ENCODE measurements at regions not wholly inside any gene's neighbourhood (a gene's known extent, or its start where the extent isn't known, plus 50 kb on each side); places are given as distances from the start of the nearest gene placed in this dataset.

DNA sequence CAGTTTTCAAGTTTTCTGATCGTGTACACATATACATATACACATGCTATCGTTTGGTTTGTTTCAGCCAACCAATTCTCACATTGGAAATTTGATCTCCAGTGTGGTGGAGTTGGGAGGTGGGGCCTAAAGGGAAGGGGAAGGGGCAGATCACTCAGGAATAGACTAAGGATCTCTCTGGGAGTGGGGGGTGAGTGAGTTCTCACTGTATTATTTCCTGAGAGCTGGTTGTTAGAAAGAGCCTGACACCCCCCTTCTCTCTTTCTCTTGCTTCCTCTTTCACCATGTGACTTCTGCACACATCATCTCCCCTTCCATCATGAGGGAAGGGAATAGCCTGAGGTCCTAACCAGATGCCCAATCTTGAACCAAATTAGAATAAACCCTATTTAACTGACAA is 551.7 kb downstream of the MAT2B start:
- CTCF ChIA-PET: no interaction called here
- H3K4me1 Mint-ChIP-seq: no peaks in the 10 kb centered on the region
- DNase-seq: no peak
- no peaks in the 10 kb centered on the region for H3K36me3 Mint-ChIP-seq (ENCODE audit: low read depth)
- H3K9me3 Mint-ChIP-seq (ENCODE audit: low read depth): no peaks in the 10 kb centered on the region
- POLR2A ChIA-PET: no interaction called here
- no peaks in the 10 kb centered on the region for H3K27me3 Mint-ChIP-seq
- H3K27ac Mint-ChIP-seq: no peak overlapping the region
- intact Hi-C loops (cut with DNase I, micrococcal nuclease): no loop called here
- no peak for ATAC-seq
- no peak overlapping the region for H3K4me3 Mint-ChIP-seq

DNA sequence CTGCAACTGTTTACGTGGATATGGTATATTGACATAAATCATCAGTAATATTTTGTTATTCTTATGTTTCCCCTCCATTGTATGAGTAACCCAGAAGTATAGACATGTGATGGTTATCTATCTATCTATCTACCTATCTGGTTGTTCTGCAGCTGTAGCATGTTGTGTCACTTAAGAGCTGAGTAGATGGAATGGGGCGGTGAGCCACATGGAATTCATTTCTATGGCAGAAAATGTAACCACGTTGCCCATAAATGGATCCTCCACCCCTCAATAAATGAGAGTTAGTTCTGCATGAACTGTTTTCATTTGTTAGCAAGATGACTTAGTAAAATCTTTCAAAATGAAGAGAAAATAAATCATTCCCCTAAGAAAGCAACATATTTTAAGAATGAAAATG is 553.2 kb downstream of the MAT2B start:
- ChIA-PET CTCF (no interaction called here), POLR2A (no interaction called here)
- Mint-ChIP-seq H3K27me3 (no peaks in the 10 kb centered on the region), H3K27ac (no peak overlapping the region), H3K36me3 (ENCODE audit: low read depth) (no peaks in the 10 kb centered on the region), H3K4me3 (no peak overlapping the region), H3K9me3 (ENCODE audit: low read depth) (no peaks in the 10 kb centered on the region), H3K4me1 (no peaks in the 10 kb centered on the region)
- intact Hi-C loops (cut with DNase I, micrococcal nuclease): no loop called here
- DNase-seq: no peak
- ATAC-seq: no peak

DNA sequence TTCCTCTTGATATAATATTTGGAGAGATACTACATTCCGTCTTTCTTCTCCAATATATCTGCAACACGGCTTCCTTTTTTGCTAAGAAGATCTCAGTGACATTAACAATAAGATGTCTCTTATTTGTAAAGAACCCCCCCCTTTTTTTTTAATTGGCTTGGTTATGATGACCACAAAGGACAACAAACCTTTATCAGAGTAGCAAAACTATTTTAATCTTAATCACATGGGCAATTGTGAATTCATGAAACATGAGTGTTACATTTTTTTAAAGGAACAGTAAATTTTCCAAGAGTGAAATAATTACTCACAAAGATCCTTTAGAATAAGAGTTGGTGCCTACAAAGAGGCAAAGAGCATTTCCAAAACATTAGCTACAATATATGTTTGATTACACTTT is 554.1 kb downstream of the MAT2B start:
- H3K4me1 Mint-ChIP-seq: no peaks in the 10 kb centered on the region
- H3K4me3 Mint-ChIP-seq: no peak overlapping the region
- ChIA-PET CTCF (no interaction called here), POLR2A (no interaction called here)
- ATAC-seq: no peak
- no peaks in the 10 kb centered on the region for H3K27me3 Mint-ChIP-seq
- no peak for DNase-seq
- no peaks in the 10 kb centered on the region for H3K36me3 Mint-ChIP-seq (ENCODE audit: low read depth)
- intact Hi-C loops (cut with DNase I, micrococcal nuclease): no loop called here
- no peak overlapping the region for H3K27ac Mint-ChIP-seq
- no peaks in the 10 kb centered on the region for H3K9me3 Mint-ChIP-seq (ENCODE audit: low read depth)

DNA sequence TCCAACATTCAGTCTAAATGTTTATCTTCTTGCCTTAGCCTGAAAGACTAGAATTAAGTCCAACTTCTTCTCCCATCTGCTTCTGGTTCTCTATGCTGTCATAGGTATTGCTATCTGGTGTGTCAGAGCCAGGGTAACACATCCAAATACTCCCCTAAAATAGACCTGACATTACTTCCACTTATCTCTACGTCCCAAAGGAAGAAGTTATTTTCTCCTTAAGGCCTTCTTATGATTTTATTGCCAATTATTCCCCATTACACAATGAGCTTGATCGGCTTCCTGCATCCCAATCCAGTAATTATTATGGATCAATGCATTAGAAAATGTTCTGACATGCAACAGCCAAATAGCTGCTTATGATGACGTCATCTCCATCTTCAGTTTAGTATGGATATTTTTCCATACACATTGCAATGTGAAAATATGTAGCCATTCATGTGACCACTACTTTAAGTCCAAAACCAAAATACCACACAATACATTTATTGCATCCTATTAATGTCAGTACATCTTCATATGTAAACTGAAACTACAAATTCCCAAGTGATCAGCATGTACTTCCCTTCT is 555.5 kb downstream of the MAT2B start:
- no peaks in the 10 kb centered on the region for H3K36me3 Mint-ChIP-seq (ENCODE audit: low read depth)
- ATAC-seq (no peak), DNase-seq (no peak)
- H3K27ac Mint-ChIP-seq: no peak overlapping the region
- no peaks in the 10 kb centered on the region for H3K9me3 Mint-ChIP-seq (ENCODE audit: low read depth)
- no peaks in the 10 kb centered on the region for H3K4me1 Mint-ChIP-seq
- intact Hi-C loops (cut with DNase I, micrococcal nuclease): no loop called here
- ChIA-PET POLR2A (no interaction called here), CTCF (interaction anchor here (0.6 kb wide), 1 partner anchor 125 kb away, joined by 3 read pairs; no protein-coding TSS in a partner anchor)
- no peaks in the 10 kb centered on the region for H3K27me3 Mint-ChIP-seq
- H3K4me3 Mint-ChIP-seq: no peak overlapping the region

DNA sequence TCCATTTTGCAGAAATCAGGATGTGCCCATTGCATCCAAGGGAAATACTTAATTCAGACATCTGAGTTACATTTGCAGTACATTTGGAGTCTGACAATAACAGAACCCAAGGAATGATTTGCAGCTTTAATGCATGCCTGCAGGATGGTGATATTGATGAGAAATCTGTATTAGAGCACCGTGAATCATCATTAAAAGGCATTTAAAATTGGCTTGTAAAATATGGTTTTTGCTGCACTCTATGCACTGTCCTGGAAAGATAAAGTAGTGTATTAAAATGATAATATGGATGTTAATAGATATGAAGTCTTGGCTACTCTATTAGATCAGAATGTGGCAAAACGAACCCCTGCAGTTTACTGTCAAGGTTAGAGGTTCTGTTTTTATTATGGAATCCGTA is 556.9 kb downstream of the MAT2B start:
- Mint-ChIP-seq H3K36me3 (ENCODE audit: low read depth) (no peaks in the 10 kb centered on the region), H3K4me1 (no peaks in the 10 kb centered on the region), H3K9me3 (ENCODE audit: low read depth) (no peaks in the 10 kb centered on the region), H3K4me3 (no peak overlapping the region), H3K27me3 (no peaks in the 10 kb centered on the region), H3K27ac (no peak overlapping the region)
- ChIA-PET CTCF (interaction anchor here (0.7 kb wide), 1 partner anchor 498 kb away, joined by 3 read pairs; no protein-coding TSS in a partner anchor), POLR2A (no interaction called here)
- DNase-seq (no peak), ATAC-seq (no peak)
- intact Hi-C loops (cut with DNase I, micrococcal nuclease): no loop called here

DNA sequence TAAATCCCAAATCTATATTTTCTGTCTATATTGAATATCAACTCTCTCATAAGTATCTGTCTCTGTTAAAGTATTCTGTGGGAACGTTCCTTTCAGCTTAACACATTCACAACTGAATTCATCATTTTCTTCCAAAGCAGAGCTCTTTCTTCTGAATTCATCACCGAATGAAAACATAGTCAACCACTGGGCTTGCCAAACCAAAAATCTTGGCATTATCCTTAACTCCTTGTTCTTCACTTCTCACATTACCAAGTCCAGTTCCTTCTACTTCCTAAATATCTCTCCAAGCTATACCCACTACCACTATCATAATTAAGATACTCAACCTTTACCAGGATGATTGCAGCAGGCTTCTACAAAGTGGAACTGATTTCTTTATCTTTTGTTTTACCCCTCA is 559.8 kb downstream of the MAT2B start:
- ATAC-seq (no peak), DNase-seq (no peak)
- Mint-ChIP-seq H3K9me3 (ENCODE audit: low read depth) (no peaks in the 10 kb centered on the region), H3K4me1 (no peaks in the 10 kb centered on the region), H3K27me3 (no peaks in the 10 kb centered on the region), H3K36me3 (ENCODE audit: low read depth) (no peaks in the 10 kb centered on the region), H3K27ac (no peak overlapping the region), H3K4me3 (no peak overlapping the region)
- intact Hi-C loops (cut with DNase I, micrococcal nuclease): no loop called here
- ChIA-PET CTCF (no interaction called here), POLR2A (no interaction called here)

DNA sequence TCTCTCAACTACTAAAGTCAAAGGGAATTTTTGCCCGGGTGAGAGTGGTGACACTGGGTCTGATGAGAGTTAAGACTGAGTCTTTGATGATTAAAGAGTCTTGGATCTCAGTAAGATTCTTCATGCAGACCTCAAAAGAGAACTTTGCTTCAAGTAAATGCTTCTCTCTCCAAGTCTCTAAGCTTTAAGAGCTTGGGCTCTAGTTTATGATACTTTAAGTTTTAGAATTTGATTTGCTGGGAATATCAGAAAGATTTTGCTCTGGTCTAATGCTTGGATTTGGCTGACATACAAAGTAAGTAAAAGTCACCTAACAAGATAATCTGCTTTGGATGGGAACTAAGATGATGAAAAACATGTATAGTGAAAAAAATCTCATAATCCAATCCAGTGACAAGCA is 566.3 kb downstream of the MAT2B start:
- CTCF ChIA-PET: no interaction called here
- intact Hi-C loops (cut with DNase I, micrococcal nuclease): no loop called here
- Mint-ChIP-seq H3K9me3 (ENCODE audit: low read depth) (no peaks in the 10 kb centered on the region), H3K36me3 (ENCODE audit: low read depth) (no peaks in the 10 kb centered on the region), H3K27me3 (no peaks in the 10 kb centered on the region), H3K27ac (no peak overlapping the region), H3K4me1 (no peaks in the 10 kb centered on the region), H3K4me3 (no peak overlapping the region)
- ATAC-seq (no peak), DNase-seq (no peak)
- POLR2A ChIA-PET: no interaction called here

DNA sequence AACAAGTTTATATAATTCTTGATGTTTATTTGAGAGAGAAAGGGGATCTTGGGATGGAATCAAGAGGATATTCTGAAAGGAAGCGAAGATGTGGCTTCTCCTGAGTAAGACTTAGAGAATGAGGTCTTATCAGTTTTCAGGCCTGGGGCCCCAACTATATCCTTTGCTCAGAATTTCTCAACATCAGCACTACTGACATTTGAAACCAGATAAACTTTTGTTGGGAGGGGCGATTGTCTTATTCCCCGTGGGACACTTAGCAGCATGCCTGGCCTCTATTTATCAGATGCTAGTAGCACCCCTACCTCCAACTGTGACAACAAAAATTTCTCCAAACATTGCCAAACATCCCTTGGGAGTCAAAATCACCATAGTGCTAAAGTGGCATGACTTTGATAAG is 567.7 kb downstream of the MAT2B start:
- Mint-ChIP-seq H3K27me3 (no peaks in the 10 kb centered on the region), H3K4me3 (no peak overlapping the region), H3K9me3 (ENCODE audit: low read depth) (no peaks in the 10 kb centered on the region), H3K4me1 (no peaks in the 10 kb centered on the region), H3K36me3 (ENCODE audit: low read depth) (no peaks in the 10 kb centered on the region), H3K27ac (no peak overlapping the region)
- ATAC-seq (no peak), DNase-seq (no peak)
- intact Hi-C loops (cut with DNase I, micrococcal nuclease): no loop called here
- POLR2A ChIA-PET: no interaction called here
- CTCF ChIA-PET: no interaction called here

DNA sequence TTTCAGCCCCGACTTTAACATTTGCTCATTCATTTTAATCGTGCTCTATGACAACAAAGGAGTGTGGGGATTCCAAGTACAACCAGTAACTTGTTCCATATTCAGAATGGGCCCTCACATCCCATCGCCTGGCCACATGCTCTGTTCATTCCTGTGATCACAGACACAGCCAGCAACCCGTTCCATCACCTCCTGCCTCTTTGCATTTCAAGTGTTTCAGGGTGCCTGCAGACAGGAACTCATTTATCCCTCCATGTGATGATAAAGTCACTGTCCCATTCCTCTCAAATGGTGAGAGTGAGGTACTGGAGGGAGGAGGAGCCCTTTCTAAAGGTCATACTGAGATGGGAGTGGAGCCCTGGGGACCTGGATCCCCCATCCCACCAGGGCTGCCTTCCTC is 571.1 kb downstream of the MAT2B start:
- no peak for ATAC-seq
- Mint-ChIP-seq H3K9me3 (ENCODE audit: low read depth) (peaks cover 5% of the 10 kb centered on the region), H3K4me1 (no peaks in the 10 kb centered on the region), H3K4me3 (no peak overlapping the region), H3K36me3 (ENCODE audit: low read depth) (no peaks in the 10 kb centered on the region), H3K27me3 (no peaks in the 10 kb centered on the region), H3K27ac (no peak overlapping the region)
- POLR2A ChIA-PET: no interaction called here
- intact Hi-C loops (cut with DNase I, micrococcal nuclease): no loop called here
- no peak for DNase-seq
- CTCF ChIA-PET: no interaction called here

DNA sequence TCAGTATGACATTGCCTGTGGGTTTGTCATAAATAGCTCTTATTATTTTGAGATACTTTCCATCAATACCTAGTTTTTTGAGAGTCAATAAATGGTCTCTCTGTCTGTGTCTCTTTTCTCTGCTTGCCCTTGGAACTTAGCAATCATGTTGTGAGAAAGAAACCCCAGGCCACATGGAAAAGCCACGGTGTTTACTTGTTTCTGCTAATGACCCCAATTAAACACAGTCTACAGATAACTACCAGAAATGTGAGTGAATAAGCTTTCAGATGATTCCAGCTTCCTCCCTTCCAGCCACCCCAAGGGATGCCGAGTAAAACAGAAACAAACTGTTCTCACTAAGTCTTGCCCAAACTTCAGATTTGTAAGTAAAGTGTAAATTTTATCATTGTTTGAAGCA is 584.9 kb downstream of the MAT2B start:
- CTCF ChIA-PET: no interaction called here
- POLR2A ChIA-PET: no interaction called here
- no peaks in the 10 kb centered on the region for H3K27me3 Mint-ChIP-seq
- no peaks in the 10 kb centered on the region for H3K36me3 Mint-ChIP-seq (ENCODE audit: low read depth)
- DNase-seq (no peak), ATAC-seq (no peak)
- intact Hi-C loops (cut with DNase I, micrococcal nuclease): no loop called here
- H3K4me3 Mint-ChIP-seq: no peak overlapping the region
- no peak overlapping the region for H3K27ac Mint-ChIP-seq
- no peaks in the 10 kb centered on the region for H3K4me1 Mint-ChIP-seq
- H3K9me3 Mint-ChIP-seq (ENCODE audit: low read depth): no peaks in the 10 kb centered on the region

DNA sequence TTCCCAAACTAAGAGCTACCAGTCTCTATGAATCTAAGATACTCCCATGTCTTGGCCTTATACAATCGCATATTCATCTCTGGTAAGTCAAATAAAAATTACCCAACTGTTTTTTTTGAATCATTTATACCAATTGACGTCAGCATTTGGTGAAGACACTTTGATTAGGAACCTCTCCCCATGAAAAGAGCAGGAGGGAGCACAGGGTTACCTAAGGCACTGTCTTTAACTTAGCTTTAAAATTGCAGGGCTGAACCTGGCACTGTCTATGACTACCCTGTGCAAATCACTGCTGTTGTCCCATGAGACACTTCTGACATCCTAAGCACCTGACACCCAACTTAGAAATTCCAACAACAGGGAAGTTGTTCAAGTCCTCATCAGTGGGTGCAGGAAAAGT is 586.4 kb downstream of the MAT2B start:
- H3K4me1 Mint-ChIP-seq: no peaks in the 10 kb centered on the region
- CTCF ChIA-PET: no interaction called here
- no peak for ATAC-seq

DNA sequence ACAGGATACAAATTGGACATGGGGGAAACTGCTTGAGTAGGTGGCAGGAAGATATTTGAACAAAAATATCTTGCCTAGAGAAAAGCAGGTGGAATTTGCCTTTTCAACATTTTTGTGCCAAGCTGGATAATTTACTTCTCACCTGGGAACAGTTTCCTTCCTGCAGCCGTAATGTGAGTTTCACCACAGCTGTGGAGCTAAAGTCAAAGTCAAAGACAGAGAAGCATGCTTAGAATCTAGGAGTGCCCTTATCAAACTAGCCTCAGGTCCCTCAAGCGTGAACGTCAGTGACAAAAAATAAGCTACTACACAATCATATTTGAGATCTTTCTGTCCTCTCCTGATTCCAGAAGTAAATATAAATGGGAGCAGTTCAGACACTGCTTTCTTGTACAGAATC is 588.9 kb downstream of the MAT2B start:
- Mint-ChIP-seq H3K36me3 (ENCODE audit: low read depth) (no peaks in the 10 kb centered on the region), H3K4me3 (no peak overlapping the region), H3K27me3 (no peaks in the 10 kb centered on the region), H3K27ac (no peak overlapping the region), H3K9me3 (ENCODE audit: low read depth) (no peaks in the 10 kb centered on the region), H3K4me1 (no peaks in the 10 kb centered on the region)
- ChIA-PET POLR2A (no interaction called here), CTCF (no interaction called here)
- ATAC-seq (no peak), DNase-seq (no peak)
- intact Hi-C loops (cut with DNase I, micrococcal nuclease): no loop called here

More for the DNA sequence above, 586.4 kb downstream of the MAT2B start:
- DNase-seq: no peak
- Mint-ChIP-seq H3K27ac (no peak overlapping the region), H3K27me3 (no peaks in the 10 kb centered on the region), H3K36me3 (ENCODE audit: low read depth) (no peaks in the 10 kb centered on the region), H3K9me3 (ENCODE audit: low read depth) (no peaks in the 10 kb centered on the region), H3K4me3 (no peak overlapping the region)
- intact Hi-C loops (cut with DNase I, micrococcal nuclease): no loop called here
- POLR2A ChIA-PET: no interaction called here

DNA sequence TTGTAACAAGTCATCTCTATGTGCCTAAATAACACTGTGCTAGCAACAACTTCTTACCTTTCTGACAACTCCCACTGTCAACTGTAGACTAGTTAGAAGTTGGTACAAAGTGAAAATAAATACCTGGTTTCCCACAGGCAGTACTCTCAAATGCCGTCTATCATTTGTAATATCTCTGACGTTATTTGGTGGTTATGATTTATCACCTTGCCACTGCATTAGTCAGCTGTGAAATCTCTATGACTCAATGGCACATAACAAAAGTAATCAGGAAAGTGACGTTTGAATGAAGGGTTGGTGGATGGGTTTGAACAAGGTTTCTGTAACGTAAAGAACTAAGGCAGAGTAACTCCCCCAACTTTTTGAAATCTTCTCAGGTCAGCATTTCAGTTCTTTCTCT is 592.3 kb downstream of the MAT2B start:
- H3K4me3 Mint-ChIP-seq: no peak overlapping the region
- no peak overlapping the region for H3K27ac Mint-ChIP-seq
- POLR2A ChIA-PET: no interaction called here
- no peak for ATAC-seq
- intact Hi-C loops (cut with DNase I, micrococcal nuclease): no loop called here
- H3K27me3 Mint-ChIP-seq: no peaks in the 10 kb centered on the region
- no peaks in the 10 kb centered on the region for H3K9me3 Mint-ChIP-seq (ENCODE audit: low read depth)
- H3K36me3 Mint-ChIP-seq (ENCODE audit: low read depth): no peaks in the 10 kb centered on the region
- no peaks in the 10 kb centered on the region for H3K4me1 Mint-ChIP-seq
- DNase-seq: no peak
- CTCF ChIA-PET: no interaction called here
